Lung microvascular endothelial cell (primary cell): ENCODE measurements at regions not wholly inside any gene's neighbourhood (a gene's known extent, or its start where the extent isn't known, plus 50 kb on each side); places are given as distances from the start of the nearest gene placed in this dataset.
"Not testable (repeated sequence)": the region's sequence is repeated elsewhere in the genome, so short reads cannot be mapped to it uniquely, and the experiment has no call there.

Source experiments
- DNase-seq, 2 donors: peaks; one replicate each; pipeline versions ENCODE4 v3.0.0 to v3.0.0-alpha.2; 2010; ENCODE audit warnings: low read depth in 2 of 2

- no peak for DNase-seq
These were observed 103.3 kb downstream of the TMEM144 start for GRCh38 chr4:158313566-158313965.

DNA sequence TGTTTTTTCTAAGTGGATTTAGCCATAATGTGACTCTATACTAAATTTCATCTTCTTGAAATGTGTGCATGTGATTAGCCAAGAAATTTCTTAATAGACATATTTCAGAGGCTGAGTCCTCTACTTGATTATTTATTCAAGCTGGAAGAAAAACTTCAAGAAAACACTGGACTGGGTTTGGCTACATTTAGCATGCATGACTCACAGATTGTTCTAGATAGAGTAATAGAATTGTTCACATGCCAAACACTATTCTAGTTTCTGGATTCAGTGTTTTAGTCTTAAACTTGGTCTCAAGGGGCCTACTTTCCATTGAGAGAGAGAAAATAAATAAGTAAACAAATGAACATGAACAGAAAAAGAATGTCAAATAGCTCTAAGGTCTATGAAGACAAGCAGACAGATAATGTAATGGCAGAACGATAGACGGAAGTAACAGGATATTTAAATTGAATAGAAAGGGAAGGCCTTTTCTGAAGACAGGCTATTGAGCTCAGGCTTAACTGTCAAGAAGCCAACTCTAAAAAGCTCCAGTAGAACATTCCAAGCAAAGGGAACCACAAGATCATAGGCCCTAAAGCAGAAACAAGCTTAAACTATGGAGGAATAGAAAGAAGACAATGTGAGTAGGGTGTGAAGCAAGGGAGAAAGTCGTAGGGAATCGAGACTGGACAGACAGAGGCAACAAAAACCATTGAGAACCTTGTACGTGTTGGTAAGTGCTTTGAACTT lies 104.6 kb downstream of the TMEM144 start:
- peak in 1 of 2 donors; percentile 85 for DNase-seq

- DNase-seq = peak in 1 of 2 donors; percentile 20
These were observed 105.4 kb downstream of the TMEM144 start for GRCh38 chr4:158315706-158316105.

- DNase-seq = no peak
These were observed 106.0 kb downstream of the TMEM144 start for GRCh38 chr4:158316264-158316663.

DNA sequence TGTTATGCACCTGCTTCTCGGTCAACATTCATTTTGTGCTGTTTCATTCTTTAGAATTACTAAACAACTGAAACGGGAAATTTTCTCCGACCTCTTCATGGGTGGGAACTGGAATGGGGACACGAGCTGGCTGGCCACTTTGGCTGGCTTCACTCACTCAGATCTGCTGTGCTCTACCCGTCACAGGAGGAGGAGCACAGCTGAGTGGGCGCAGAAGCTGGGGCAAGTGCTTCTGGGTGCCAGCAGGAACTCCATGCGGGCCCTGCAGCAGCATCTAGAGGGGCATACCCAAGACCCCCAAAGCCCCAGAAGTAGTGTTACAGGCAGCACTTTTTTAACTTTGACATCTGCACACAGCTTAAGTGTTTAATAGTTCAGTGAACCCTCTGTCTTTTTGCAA lies 109.6 kb downstream of the TMEM144 start:
- DNase-seq = no peak

- DNase-seq = no peak
These were observed 111.8 kb downstream of the TMEM144 start for GRCh38 chr4:158322109-158322508.

DNA sequence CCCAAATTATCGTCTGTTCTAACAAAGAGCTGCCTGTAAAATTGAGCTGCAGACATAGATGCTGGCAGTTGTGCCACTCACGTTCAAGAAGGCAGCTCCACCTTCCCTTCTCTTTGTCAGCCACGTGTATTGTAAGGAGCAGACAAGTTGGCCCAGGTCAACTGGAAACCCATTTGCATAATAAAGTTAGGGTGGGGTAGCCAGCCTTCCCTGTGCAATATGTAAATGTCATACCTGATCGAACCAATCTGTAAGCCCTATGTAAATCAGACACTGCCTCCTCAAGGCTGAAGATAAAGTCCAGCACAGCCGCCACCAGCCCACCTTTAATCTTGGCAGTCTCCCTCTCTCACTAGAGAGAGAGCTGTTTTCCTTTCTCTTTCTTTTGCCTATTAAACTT lies 117.2 kb downstream of the TMEM144 start:
- no peak for DNase-seq

DNA sequence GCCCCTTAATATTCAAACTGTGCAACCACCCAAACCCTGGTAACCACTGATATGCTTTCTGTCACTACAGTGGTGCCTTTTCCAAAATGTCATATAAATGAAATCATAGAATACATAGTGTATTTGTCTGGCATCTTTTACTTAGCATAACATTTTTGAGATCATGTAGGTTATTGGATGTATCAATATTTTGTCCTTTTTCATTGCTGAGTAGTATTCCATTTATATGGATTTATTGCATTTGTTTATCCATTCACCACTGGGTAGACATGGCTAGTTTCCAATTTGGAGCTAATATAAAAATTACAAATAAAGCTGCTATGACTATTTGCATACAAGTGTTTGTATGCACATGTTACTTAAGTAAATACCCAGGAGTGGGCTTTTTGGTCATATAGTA lies 121.6 kb downstream of the TMEM144 start:
- no peak for DNase-seq

- no peak for DNase-seq
These were observed 123.5 kb downstream of the TMEM144 start for GRCh38 chr4:158333820-158334219.

DNA sequence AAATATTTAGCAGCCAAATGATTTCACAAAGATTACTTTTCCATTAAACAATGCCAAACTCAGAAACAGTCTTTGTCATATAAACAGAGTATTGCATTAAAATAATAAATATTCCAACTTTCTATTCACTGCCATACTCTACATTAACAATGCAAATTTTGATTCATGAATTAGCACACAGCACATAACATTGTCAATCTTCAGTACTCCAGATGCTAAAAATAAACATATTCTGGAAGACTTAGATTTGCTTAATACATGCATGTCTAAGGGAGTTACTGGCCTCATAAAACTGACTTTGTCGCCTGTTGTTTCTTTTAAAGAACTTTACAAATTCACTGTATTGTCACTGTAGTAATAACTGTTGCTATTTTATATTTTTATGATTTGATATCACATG lies 131.6 kb downstream of the TMEM144 start:
- no peak for DNase-seq

- DNase-seq = no peak
These were observed 136.3 kb downstream of the TMEM144 start for GRCh38 chr4:158346576-158346975.

DNA sequence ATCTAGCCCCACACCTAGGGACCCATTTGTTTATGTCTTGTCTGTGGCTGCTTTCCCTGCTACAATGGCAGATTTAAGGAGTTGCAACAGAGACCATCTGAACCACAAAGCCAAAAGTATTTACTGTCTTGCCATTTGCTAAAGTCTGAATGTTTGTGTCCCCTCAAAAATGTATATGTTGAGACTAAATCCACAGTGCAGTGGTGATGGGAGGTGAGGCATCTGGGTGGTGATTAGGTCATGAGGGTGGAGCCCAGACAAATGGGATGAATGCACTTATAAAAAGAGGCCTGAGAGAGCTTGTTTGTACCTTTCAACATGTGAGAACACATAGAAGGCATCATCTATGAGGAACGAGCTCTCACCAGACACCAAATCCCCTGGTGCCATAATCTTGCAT lies 137.3 kb downstream of the TMEM144 start:
- no peak for DNase-seq

DNA sequence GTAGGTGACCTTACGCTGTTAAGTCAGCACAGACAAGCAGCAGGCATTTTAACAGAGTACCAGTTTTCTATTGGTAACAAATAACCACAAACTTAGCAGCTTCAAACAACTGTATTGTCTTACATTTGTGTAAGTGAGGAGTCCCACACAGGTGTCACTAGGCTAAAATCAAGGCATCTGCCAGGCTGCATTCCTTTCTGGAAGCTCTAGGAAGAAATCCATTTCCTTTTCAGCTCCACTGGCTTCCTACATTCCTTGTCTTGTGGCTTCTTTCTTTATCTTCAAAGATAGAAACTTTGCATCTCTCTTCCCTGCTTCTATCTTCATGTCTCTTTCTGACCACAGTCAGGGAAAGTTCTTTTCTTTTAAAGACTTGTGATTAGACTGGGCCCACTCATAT lies 139.9 kb downstream of the TMEM144 start:
- no peak for DNase-seq

DNA sequence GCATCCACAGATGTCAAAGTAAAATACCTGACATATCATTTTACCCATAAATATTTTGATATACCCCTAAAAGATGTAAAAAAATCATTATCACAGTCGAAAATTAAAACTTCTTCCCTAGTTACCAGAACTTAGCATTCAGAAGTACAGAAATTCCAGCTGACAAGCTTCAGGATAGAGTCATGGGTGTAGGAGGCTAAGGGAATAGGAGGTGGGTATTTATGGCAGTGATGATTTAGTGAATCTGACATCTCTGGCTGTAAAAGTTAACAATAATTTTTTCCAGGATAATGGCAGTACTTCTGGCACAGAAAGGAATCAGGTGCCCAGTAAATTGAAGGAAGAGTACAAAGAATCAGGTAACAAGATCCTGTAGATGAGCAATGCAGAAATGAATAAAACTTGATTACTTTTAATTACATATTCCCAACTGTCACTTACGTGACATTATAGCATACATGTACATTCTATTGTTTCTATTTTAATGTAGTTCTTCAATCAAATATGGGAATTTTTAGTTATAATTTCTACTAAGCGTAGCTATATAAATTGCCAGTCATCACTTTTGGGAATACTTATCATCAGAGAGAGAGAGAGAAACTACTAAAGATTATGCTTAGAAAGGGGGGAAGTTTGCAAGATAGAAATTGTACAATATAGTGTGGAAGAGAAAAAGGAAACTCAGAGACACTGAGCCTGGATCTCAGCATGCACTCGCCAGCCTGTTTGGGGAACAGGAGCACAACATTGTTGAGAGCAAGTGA lies 143.4 kb downstream of the TMEM144 start:
- DNase-seq = no peak

DNA sequence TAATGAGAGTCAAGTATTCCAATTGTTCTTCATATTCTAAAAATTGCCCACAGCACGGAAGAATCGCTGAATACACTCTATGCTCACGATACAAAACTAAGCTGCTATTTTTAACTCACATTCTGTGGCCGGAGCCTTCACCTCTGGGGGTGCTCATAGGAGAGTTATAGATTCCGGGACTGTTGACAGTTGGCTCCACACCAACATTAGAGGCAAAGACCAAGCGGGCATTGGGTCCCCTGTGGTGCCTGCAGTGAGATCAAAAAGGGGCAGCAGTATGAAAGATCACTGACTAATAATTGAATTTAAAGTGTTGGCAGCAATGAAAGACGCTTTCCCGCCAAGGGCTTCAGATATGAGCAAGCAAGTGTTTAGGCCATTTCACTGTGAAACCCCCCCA lies 146.0 kb downstream of the TMEM144 start:
- DNase-seq = no peak

DNA sequence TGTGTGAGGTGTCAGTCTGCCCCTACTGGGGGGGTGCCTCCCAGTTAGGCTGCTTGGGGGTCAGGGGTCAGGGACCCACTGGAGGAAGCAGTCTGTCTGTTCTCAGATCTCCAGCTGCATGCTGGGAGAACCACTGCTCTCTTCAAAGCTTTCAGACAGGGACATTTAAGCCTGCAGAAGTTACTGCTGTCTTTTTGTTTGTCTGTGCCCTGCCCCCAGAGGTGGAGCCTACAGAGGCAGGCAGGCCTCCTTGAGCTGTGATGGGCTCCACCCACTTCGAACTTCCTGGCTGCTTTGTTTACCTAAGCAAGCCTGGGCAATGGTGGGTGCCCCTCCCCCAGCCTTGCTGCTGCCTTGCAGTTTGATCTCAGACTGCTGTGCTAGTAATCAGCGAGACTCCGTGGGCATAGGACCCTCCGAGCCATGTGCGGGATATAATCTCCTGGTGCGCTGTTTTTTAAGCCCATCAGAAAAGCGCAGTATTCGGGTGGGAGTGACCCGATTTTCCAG lies 153.7 kb upstream of the RXFP1 start:
- not testable (repeated sequence) for DNase-seq

- DNase-seq = peak in 1 of 2 donors; percentile 35
These were observed 150.5 kb upstream of the RXFP1 start for GRCh38 chr4:158371158-158371557.

- no peak for DNase-seq
These were observed 147.4 kb upstream of the RXFP1 start for GRCh38 chr4:158374318-158374717.

DNA sequence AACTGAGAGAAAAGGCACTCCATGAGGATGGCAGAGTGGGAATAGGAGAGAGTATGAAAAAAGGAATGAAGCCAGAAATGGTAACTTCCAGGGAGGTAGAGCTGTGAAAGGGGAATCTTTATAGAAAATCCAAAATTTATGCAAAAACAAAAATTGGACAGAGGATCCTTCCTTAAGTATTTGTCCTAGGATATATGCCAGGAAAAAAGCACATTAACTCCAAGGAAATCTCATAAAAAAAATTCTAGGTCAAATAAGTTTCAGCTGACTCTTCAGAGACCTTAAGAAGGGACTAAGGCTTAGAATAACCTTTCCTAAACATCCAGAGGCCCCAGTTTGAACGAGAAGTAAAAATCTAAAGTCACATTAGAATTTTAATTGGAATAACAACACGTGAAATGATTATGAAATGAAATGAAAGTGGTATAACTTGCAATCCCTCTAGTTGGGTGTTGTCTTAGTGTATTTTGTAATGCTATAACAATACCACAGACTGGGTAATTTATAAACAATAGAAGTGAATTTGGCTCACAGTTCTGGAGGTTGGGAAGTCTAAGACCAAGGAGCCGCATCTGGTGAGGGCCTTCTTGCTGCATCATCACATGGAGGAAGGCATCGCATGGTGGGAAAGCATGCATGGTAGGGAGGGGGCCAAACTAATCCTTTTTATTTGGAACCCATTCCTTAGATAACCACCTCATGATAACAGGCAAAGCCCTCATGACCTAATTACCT lies 145.4 kb upstream of the RXFP1 start:
- no peak for DNase-seq

DNA sequence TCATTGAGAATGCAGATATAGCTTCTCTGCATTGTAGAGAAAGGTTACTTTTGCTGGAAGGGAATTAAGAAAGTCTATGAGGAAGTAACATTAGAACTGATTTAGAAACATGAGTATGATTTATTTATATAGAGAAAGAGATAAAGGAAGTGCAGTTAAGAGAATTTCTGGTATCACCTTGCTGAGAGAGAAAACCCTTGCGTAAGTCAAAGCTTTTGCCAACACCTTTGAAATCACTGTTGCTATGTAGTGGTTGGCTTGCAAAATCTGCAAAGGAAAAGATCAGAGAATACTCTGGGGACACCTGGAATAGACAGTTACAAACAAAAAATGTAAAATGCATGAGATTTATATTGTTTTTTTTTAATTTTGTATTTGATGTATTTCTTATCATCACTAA lies 137.3 kb upstream of the RXFP1 start:
- DNase-seq = no peak

GRCh38 chr4:158395343-158395742 lies 126.3 kb upstream of the RXFP1 start:
- no peak for DNase-seq

- no peak for DNase-seq
These were observed 125.8 kb upstream of the RXFP1 start for GRCh38 chr4:158395889-158396288.
